ENCODE measurements at regions not wholly inside any gene's neighbourhood (a gene's known extent, or its start where the extent isn't known, plus 50 kb on each side); places are given as distances from the start of the nearest gene placed in this dataset.

- no peaks in the 10 kb centered on the region for H3K36me3 ChIP-seq
- no peak for DNase-seq
- TF ChIP-seq POLR2A (IDR thresholded peaks at IDR 0.05) (no peak), POLR2AphosphoS5 (IDR thresholded peaks at IDR 0.05) (no peak), CTCF (IDR thresholded peaks at IDR 0.05) (no peak), EP300 (IDR thresholded peaks at IDR 0.05) (no peak)
- no peak overlapping the region for H3K27ac ChIP-seq
- no peaks in the 10 kb centered on the region for H3K9me3 ChIP-seq
- intact Hi-C loops (cut with DNase I; ENCODE audit: low total_unique reads) = no loop called here
- no peaks in the 10 kb centered on the region for H3K27me3 ChIP-seq
- WGBS, 5 donors = 78 to 86% (median 84%) methylated on average over 2 of the region's 2 CpGs
- H3K4me3 ChIP-seq = no peak overlapping the region
- no peaks in the 10 kb centered on the region for H3K4me1 ChIP-seq
These were observed 633.4 kb upstream of the AADAT start for GRCh38 chr4:170723171-170723570.

GRCh38 chr4:170721812-170722373, 632.1 kb upstream of the AADAT start:
- Histone ChIP-seq H3K4me1 (no peaks in the 10 kb centered on the region), H3K36me3 (no peaks in the 10 kb centered on the region), H3K4me3 (no peak overlapping the region), H3K27me3 (no peaks in the 10 kb centered on the region), H3K27ac (no peak overlapping the region), H3K9me3 (no peaks in the 10 kb centered on the region)
- WGBS, 5 donors = 53 to 77% (median 58%) methylated on average over 1 of the region's 1 CpG
- TF ChIP-seq POLR2A (IDR thresholded peaks at IDR 0.05) (no peak), POLR2AphosphoS5 (IDR thresholded peaks at IDR 0.05) (no peak), EP300 (IDR thresholded peaks at IDR 0.05) (no peak), CTCF (IDR thresholded peaks at IDR 0.05) (no peak)
- intact Hi-C loops (cut with DNase I; ENCODE audit: low total_unique reads) = no loop called here
- no peak for DNase-seq

GRCh38 chr4:170716868-170717267, 627.1 kb upstream of the AADAT start:
- Histone ChIP-seq H3K9me3 (no peaks in the 10 kb centered on the region), H3K27ac (no peak overlapping the region), H3K36me3 (no peaks in the 10 kb centered on the region), H3K4me3 (no peak overlapping the region), H3K4me1 (no peaks in the 10 kb centered on the region), H3K27me3 (no peaks in the 10 kb centered on the region)
- intact Hi-C loops (cut with DNase I; ENCODE audit: low total_unique reads) = no loop called here
- WGBS, 5 donors = 82 to 94% (median 89%) methylated on average over 1 of the region's 1 CpG
- no peak for DNase-seq
- TF ChIP-seq POLR2AphosphoS5 (IDR thresholded peaks at IDR 0.05) = no peak
- no peak for TF ChIP-seq POLR2A (IDR thresholded peaks at IDR 0.05)
- TF ChIP-seq EP300 (IDR thresholded peaks at IDR 0.05) = no peak
- no peak for TF ChIP-seq CTCF (IDR thresholded peaks at IDR 0.05)

- TF ChIP-seq CTCF (IDR thresholded peaks at IDR 0.05) = no peak
- TF ChIP-seq POLR2AphosphoS5 (IDR thresholded peaks at IDR 0.05) = no peak
- no peak for TF ChIP-seq POLR2A (IDR thresholded peaks at IDR 0.05)
- TF ChIP-seq EP300 (IDR thresholded peaks at IDR 0.05) = no peak
- Histone ChIP-seq H3K9me3 (no peaks in the 10 kb centered on the region), H3K27ac (no peak overlapping the region), H3K36me3 (no peaks in the 10 kb centered on the region), H3K4me1 (no peaks in the 10 kb centered on the region), H3K27me3 (no peaks in the 10 kb centered on the region), H3K4me3 (no peak overlapping the region)
- no peak for DNase-seq
- 81 to 89% (median 88%) methylated on average over 3 of the region's 3 CpGs for WGBS, 5 donors
- intact Hi-C loops (cut with DNase I; ENCODE audit: low total_unique reads) = no loop called here
These were observed 616.2 kb upstream of the AADAT start for GRCh38 chr4:170705907-170706306.
